ENCODE measurements at regions not wholly inside any gene's neighbourhood (a gene's known extent, or its start where the extent isn't known, plus 50 kb on each side); places are given as distances from the start of the nearest gene placed in this dataset.

DNA sequence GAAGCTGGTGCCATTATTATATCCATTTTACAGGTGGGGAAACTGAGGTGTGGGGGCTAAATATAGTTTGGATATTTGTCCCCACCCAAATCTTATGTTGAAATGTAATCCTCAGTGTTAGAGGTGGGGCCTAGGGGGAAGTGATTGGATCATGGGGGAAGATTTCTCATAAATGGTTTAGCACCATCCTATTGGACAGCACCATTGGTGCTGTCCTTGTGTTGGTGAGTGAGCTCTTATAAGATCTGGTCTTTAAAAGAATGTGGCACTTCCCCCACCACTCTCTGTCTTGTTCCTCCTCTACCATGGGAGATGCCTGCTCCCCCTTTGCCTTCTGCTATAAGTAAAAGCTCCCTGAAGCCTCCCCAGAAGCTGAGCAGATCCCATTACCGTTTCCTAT is 119.8 kb upstream of the SEC14L1 start:
- TF ChIP-seq TP53 (CRISPR knock-in tag; IDR thresholded peaks at IDR 0.05) (no peak), PHF8 (IDR thresholded peaks at IDR 0.05; ENCODE audit: borderline replicate concordance, low read depth) (no peak), RFX5 (IDR thresholded peaks at IDR 0.05) (no peak), FOXS1 (CRISPR knock-in tag; IDR thresholded peaks at IDR 0.05) (no peak), ESRRA (IDR thresholded peaks at IDR 0.05; ENCODE audit: borderline replicate concordance, low read length) (no peak)
- TF ChIP-seq, protein P1, sequence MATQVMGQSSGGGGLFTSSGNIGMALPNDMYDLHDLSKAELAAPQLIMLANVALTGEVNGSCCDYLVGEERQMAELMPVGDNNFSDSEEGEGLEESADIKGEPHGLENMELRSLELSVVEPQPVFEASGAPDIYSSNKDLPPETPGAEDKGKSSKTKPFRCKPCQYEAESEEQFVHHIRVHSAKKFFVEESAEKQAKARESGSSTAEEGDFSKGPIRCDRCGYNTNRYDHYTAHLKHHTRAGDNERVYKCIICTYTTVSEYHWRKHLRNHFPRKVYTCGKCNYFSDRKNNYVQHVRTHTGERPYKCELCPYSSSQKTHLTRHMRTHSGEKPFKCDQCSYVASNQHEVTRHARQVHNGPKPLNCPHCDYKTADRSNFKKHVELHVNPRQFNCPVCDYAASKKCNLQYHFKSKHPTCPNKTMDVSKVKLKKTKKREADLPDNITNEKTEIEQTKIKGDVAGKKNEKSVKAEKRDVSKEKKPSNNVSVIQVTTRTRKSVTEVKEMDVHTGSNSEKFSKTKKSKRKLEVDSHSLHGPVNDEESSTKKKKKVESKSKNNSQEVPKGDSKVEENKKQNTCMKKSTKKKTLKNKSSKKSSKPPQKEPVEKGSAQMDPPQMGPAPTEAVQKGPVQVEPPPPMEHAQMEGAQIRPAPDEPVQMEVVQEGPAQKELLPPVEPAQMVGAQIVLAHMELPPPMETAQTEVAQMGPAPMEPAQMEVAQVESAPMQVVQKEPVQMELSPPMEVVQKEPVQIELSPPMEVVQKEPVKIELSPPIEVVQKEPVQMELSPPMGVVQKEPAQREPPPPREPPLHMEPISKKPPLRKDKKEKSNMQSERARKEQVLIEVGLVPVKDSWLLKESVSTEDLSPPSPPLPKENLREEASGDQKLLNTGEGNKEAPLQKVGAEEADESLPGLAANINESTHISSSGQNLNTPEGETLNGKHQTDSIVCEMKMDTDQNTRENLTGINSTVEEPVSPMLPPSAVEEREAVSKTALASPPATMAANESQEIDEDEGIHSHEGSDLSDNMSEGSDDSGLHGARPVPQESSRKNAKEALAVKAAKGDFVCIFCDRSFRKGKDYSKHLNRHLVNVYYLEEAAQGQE (IDR thresholded peaks at IDR 0.05) = peak; percentile 71; the same call in 1 of the 2 replicates
- TF ChIP-seq, protein P2, sequence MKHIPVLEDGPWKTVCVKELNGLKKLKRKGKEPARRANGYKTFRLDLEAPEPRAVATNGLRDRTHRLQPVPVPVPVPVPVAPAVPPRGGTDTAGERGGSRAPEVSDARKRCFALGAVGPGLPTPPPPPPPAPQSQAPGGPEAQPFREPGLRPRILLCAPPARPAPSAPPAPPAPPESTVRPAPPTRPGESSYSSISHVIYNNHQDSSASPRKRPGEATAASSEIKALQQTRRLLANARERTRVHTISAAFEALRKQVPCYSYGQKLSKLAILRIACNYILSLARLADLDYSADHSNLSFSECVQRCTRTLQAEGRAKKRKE (CRISPR knock-in tag; IDR thresholded peaks at IDR 0.05; ENCODE audit: low read depth) = no peak
- 41% methylated on average over 1 of the region's 1 CpG for WGBS (ENCODE audit: missing lambda C conversion rate)
- H3K4me3 ChIP-seq = no peak overlapping the region
- FAIRE-seq (no peak), DNase-seq (ENCODE audit: low read depth in 1 of 2, low spot score in 1 of 2) (no peak), ATAC-seq (no peak)
- no peak overlapping the region for H3K4me2 ChIP-seq
- no peak overlapping the region for H3K27ac ChIP-seq
- no peaks in the 10 kb centered on the region for H3K4me1 ChIP-seq
- ChIA-PET CTCF (interaction anchor here (0.6 to 6.2 kb wide), 6 partner anchors 11 to 153 kb away, joined by 3 to 41 read pairs (median 6); partner anchors contain the start of gene MGAT5B), POLR2A (no interaction called here)
- no peaks in the 10 kb centered on the region for H3K9me3 ChIP-seq

DNA sequence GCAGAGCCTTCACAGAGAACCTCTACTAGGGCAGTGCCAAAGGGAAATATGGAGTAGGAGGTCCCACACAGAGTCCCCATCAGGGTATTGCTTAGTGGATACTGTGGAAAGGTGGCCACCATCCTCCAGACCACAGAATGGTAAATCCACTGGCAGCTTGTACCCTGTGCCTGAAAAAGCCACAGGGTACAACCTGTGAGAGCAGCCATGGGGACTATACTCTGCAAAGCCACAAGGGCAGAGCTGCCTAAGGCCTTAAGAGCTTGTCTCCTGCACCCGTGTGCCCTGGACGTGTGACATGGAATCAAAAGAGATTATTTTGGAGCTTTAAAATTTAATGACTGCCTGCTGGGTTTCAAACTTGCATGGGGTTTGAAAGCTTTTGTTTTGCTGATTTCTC is 118.0 kb upstream of the SEC14L1 start:
- Histone ChIP-seq H3K27ac (no peak overlapping the region), H3K9me3 (peaks cover 10% of the 10 kb centered on the region; the same call in 2 of the 3 replicates), H3K4me1 (no peaks in the 10 kb centered on the region), H3K4me3 (no peak overlapping the region), H3K4me2 (no peak overlapping the region)
- ATAC-seq (peak in 1 of 2 experiments; percentile 56; a peak in 3 of 6 replicates), DNase-seq (ENCODE audit: low read depth in 1 of 2, low spot score in 1 of 2) (no peak), FAIRE-seq (no peak)
- POLR2A ChIA-PET = no interaction called here
- CTCF ChIA-PET = interaction anchor here (0.7 to 6.2 kb wide), 9 partner anchors 9 to 198 kb away, joined by 3 to 41 read pairs (median 7); partner anchors contain the start of gene MGAT5B
- WGBS (ENCODE audit: missing lambda C conversion rate) = 70% methylated on average over 2 of the region's 2 CpGs
- TF ChIP-seq HDAC2 (IDR thresholded peaks at IDR 0.05) = no peak
- no peak for TF ChIP-seq ZNF302 (CRISPR knock-in tag; IDR thresholded peaks at IDR 0.05)
- no peak for TF ChIP-seq RNF2 (IDR thresholded peaks at IDR 0.05; ENCODE audit: borderline replicate concordance, low read depth)
- TF ChIP-seq MAFK (IDR thresholded peaks at IDR 0.05; ENCODE audit: partially characterized antibody) = no peak
- TF ChIP-seq, protein P3, sequence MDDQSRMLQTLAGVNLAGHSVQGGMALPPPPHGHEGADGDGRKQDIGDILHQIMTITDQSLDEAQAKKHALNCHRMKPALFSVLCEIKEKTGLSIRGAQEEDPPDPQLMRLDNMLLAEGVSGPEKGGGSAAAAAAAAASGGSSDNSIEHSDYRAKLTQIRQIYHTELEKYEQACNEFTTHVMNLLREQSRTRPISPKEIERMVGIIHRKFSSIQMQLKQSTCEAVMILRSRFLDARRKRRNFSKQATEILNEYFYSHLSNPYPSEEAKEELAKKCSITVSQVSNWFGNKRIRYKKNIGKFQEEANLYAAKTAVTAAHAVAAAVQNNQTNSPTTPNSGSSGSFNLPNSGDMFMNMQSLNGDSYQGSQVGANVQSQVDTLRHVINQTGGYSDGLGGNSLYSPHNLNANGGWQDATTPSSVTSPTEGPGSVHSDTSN (IDR thresholded peaks at IDR 0.05) = no peak
- TF ChIP-seq, protein P4, sequence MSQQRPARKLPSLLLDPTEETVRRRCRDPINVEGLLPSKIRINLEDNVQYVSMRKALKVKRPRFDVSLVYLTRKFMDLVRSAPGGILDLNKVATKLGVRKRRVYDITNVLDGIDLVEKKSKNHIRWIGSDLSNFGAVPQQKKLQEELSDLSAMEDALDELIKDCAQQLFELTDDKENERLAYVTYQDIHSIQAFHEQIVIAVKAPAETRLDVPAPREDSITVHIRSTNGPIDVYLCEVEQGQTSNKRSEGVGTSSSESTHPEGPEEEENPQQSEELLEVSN (IDR thresholded peaks at IDR 0.05; ENCODE audit: borderline replicate concordance, low read depth) = no peak
- no peak for TF ChIP-seq EP300 (IDR thresholded peaks at IDR 0.05)
- TF ChIP-seq, protein P1 (IDR thresholded peaks at IDR 0.05) = no peak
- no peak for TF ChIP-seq FOSL2 (IDR thresholded peaks at IDR 0.05)
- TF ChIP-seq FOSL2 (CRISPR knock-in tag; IDR thresholded peaks at IDR 0.05) = no peak
- no peak for TF ChIP-seq MAZ (IDR thresholded peaks at IDR 0.05; ENCODE audit: borderline replicate concordance, low read depth, low read length)
- TF ChIP-seq, protein P5, sequence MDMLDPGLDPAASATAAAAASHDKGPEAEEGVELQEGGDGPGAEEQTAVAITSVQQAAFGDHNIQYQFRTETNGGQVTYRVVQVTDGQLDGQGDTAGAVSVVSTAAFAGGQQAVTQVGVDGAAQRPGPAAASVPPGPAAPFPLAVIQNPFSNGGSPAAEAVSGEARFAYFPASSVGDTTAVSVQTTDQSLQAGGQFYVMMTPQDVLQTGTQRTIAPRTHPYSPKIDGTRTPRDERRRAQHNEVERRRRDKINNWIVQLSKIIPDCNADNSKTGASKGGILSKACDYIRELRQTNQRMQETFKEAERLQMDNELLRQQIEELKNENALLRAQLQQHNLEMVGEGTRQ (IDR thresholded peaks at IDR 0.05) = no peak
- no peak for TF ChIP-seq GATA3 (IDR thresholded peaks at IDR 0.05; ENCODE audit: borderline replicate concordance)
- TF ChIP-seq, protein P6, sequence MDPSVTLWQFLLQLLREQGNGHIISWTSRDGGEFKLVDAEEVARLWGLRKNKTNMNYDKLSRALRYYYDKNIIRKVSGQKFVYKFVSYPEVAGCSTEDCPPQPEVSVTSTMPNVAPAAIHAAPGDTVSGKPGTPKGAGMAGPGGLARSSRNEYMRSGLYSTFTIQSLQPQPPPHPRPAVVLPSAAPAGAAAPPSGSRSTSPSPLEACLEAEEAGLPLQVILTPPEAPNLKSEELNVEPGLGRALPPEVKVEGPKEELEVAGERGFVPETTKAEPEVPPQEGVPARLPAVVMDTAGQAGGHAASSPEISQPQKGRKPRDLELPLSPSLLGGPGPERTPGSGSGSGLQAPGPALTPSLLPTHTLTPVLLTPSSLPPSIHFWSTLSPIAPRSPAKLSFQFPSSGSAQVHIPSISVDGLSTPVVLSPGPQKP (IDR thresholded peaks at IDR 0.05; ENCODE audit: low read depth, low read length) = no peak
- no peak for TF ChIP-seq JUN (IDR thresholded peaks at IDR 0.05)
- TF ChIP-seq, protein P2 (CRISPR knock-in tag; IDR thresholded peaks at IDR 0.05; ENCODE audit: low read depth) = no peak
- no peak for TF ChIP-seq HOXA7 (CRISPR knock-in tag; IDR thresholded peaks at IDR 0.05)
- no peak for TF ChIP-seq JUNB (IDR thresholded peaks at IDR 0.05)
- TF ChIP-seq TFCP2L1 (CRISPR knock-in tag; IDR thresholded peaks at IDR 0.05) = no peak

Data from A549 (cell line).